ENCODE measurements at regions not wholly inside any gene's neighbourhood (a gene's known extent, or its start where the extent isn't known, plus 50 kb on each side); places are given as distances from the start of the nearest gene placed in this dataset.
"Not testable (repeated sequence)": the region's sequence is repeated elsewhere in the genome, so short reads cannot be mapped to it uniquely, and the experiment has no call there.

GRCh38 chr5:2370626-2371418, 380.7 kb downstream of the IRX2 start:
- H3K9me3 Mint-ChIP-seq = peaks cover 13% of the 10 kb centered on the region
- no peak for ATAC-seq

DNA sequence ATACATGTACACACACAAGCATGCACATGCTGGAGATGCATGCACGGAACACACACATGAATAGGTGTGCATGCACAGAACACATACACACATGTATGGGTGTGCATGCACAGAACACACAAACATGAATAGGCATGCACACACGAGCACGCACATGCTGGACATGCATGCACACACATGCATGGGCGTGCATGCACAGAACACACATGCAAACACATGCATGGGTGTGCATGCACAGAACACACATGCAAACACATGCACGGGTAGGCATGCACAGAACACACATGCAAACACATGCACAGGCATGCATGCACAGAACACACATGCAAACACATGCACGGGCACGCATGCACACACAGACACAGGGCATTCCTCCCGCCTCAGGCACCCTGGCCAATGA, 382.3 kb downstream of the IRX2 start:
- no peak for ATAC-seq
- Mint-ChIP-seq H3K36me3 (ENCODE audit: low read depth) (no peaks in the 10 kb centered on the region), H3K27ac (no peak overlapping the region), H3K4me1 (no peaks in the 10 kb centered on the region), H3K27me3 (no peaks in the 10 kb centered on the region), H3K9me3 (peaks cover 18% of the 10 kb centered on the region), H3K4me3 (no peak overlapping the region)
- no peak for DNase-seq

More at GRCh38 chr5:2370626-2371418, 380.7 kb downstream of the IRX2 start:
- no peak overlapping the region for H3K4me3 Mint-ChIP-seq
- DNase-seq = no peak
- H3K27ac Mint-ChIP-seq = no peak overlapping the region
- no peaks in the 10 kb centered on the region for H3K36me3 Mint-ChIP-seq (ENCODE audit: low read depth)
- no peaks in the 10 kb centered on the region for H3K27me3 Mint-ChIP-seq
- H3K4me1 Mint-ChIP-seq = no peaks in the 10 kb centered on the region

GRCh38 chr5:2366816-2367215, 384.7 kb downstream of the IRX2 start:
- Mint-ChIP-seq H3K4me3 (no peak overlapping the region), H3K27ac (no peak overlapping the region), H3K9me3 (peaks cover 11% of the 10 kb centered on the region), H3K27me3 (no peaks in the 10 kb centered on the region), H3K36me3 (ENCODE audit: low read depth) (no peaks in the 10 kb centered on the region), H3K4me1 (no peaks in the 10 kb centered on the region)
- no peak for ATAC-seq
- DNase-seq = no peak

DNA sequence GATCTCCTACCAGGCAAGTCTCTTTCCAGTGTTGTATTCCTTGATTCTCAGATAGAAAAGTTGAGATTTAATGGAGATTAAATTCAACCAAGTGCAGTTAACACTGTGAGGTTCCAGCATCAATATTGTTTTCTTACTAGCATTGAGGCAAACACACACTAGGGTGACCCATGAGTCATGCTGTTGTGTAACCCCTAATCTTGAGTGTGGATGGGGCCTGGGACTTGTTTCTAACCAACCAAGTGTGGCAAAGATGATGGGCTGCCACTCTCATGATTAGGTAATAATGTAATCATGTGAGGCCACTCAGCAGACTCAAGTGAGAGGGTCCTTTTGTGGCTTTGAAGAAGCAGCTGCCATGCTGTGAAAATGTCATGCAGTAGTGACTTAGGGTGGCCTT, 394.2 kb downstream of the IRX2 start:
- Mint-ChIP-seq H3K36me3 (ENCODE audit: low read depth) (no peaks in the 10 kb centered on the region), H3K27ac (no peak overlapping the region), H3K4me1 (no peaks in the 10 kb centered on the region), H3K9me3 (no peaks in the 10 kb centered on the region), H3K4me3 (no peak overlapping the region), H3K27me3 (no peaks in the 10 kb centered on the region)
- ATAC-seq (no peak), DNase-seq (no peak)

- H3K9me3 Mint-ChIP-seq = peaks cover 4% of the 10 kb centered on the region
- H3K36me3 Mint-ChIP-seq (ENCODE audit: low read depth) = no peaks in the 10 kb centered on the region
- no peaks in the 10 kb centered on the region for H3K4me1 Mint-ChIP-seq
- ATAC-seq (no peak), DNase-seq (no peak)
- no peak overlapping the region for H3K27ac Mint-ChIP-seq
- no peak overlapping the region for H3K4me3 Mint-ChIP-seq
- no peaks in the 10 kb centered on the region for H3K27me3 Mint-ChIP-seq
These were observed 395.6 kb downstream of the IRX2 start for GRCh38 chr5:2355859-2356258.

GRCh38 chr5:2353871-2354440, 397.5 kb downstream of the IRX2 start:
- no peak for ATAC-seq
- H3K27me3 Mint-ChIP-seq = no peaks in the 10 kb centered on the region
- H3K4me3 Mint-ChIP-seq = no peak overlapping the region
- no peaks in the 10 kb centered on the region for H3K4me1 Mint-ChIP-seq
- no peak for DNase-seq
- peaks cover 8% of the 10 kb centered on the region for H3K9me3 Mint-ChIP-seq
- H3K27ac Mint-ChIP-seq = no peak overlapping the region
- no peaks in the 10 kb centered on the region for H3K36me3 Mint-ChIP-seq (ENCODE audit: low read depth)

- Mint-ChIP-seq H3K27me3 (no peaks in the 10 kb centered on the region), H3K36me3 (ENCODE audit: low read depth) (no peaks in the 10 kb centered on the region), H3K4me3 (no peak overlapping the region), H3K9me3 (peaks cover 8% of the 10 kb centered on the region), H3K27ac (no peak overlapping the region), H3K4me1 (no peaks in the 10 kb centered on the region)
- ATAC-seq (no peak), DNase-seq (no peak)
These were observed 398.3 kb downstream of the IRX2 start for GRCh38 chr5:2353211-2353610.

GRCh38 chr5:2352101-2352861, 399.2 kb downstream of the IRX2 start:
- no peak for ATAC-seq
- no peak for DNase-seq
- H3K27me3 Mint-ChIP-seq = no peaks in the 10 kb centered on the region
- H3K27ac Mint-ChIP-seq = no peak overlapping the region
- H3K36me3 Mint-ChIP-seq (ENCODE audit: low read depth) = no peaks in the 10 kb centered on the region
- peaks cover 13% of the 10 kb centered on the region for H3K9me3 Mint-ChIP-seq
- H3K4me3 Mint-ChIP-seq = no peak overlapping the region
- no peaks in the 10 kb centered on the region for H3K4me1 Mint-ChIP-seq

DNA sequence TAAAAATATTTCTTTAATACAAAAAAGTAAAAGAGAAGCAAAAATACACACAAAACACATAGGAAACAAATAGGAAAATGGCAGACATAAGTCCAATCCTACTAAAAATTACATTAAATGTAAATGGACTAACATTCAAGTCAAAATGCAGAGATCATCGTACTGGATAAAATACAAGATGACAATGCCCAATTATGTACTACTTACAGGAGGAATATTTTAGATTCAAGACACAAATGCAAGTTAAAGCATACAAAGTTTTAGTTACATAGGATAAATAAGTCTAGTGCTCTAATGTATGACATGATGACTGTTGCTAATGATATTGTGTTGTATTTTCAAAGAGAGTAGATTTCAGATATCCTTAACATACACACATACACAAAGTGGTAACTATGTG, 401.7 kb downstream of the IRX2 start:
- DNase-seq; H3K4me3 Mint-ChIP-seq; ATAC-seq; H3K4me1 Mint-ChIP-seq; H3K27me3 Mint-ChIP-seq; H3K27ac Mint-ChIP-seq; H3K36me3 Mint-ChIP-seq (ENCODE audit: low read depth): not testable (repeated sequence)
- peaks cover 19% of the 10 kb centered on the region for H3K9me3 Mint-ChIP-seq

DNA sequence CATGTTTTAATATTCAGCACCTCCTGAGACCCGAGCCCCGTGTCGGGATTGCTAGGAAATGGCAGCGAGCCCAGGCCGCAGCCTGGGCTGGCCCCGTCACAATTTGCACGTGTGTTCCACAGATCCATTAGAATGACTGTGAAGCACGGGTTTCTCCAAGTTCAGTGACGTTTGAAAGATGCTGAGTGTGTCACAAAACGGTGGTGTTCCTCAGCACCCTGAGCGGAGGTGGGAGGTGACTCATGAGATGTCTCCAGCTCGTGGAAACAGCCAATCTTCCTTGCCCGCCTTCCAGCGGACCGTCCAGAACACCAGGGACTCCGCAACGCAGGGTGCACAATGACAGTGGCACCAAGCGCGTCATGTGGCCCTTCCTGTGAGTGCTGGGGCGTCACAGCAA, 412.8 kb downstream of the IRX2 start:
- Mint-ChIP-seq H3K9me3 (no peaks in the 10 kb centered on the region), H3K27me3 (peaks cover 2% of the 10 kb centered on the region), H3K36me3 (ENCODE audit: low read depth) (no peaks in the 10 kb centered on the region)

GRCh38 chr5:2335733-2336515, 415.6 kb downstream of the IRX2 start:
- peaks cover 2% of the 10 kb centered on the region for H3K27me3 Mint-ChIP-seq
- no peaks in the 10 kb centered on the region for H3K4me1 Mint-ChIP-seq
- no peak for ATAC-seq
- no peak for DNase-seq
- no peak overlapping the region for H3K27ac Mint-ChIP-seq
- no peaks in the 10 kb centered on the region for H3K36me3 Mint-ChIP-seq (ENCODE audit: low read depth)
- H3K4me3 Mint-ChIP-seq = no peak overlapping the region
- H3K9me3 Mint-ChIP-seq = peaks cover 4% of the 10 kb centered on the region

More for the DNA sequence above, 412.8 kb downstream of the IRX2 start:
- no peak overlapping the region for H3K27ac Mint-ChIP-seq
- no peaks in the 10 kb centered on the region for H3K4me1 Mint-ChIP-seq
- no peak overlapping the region for H3K4me3 Mint-ChIP-seq
- DNase-seq (no peak), ATAC-seq (no peak)

DNA sequence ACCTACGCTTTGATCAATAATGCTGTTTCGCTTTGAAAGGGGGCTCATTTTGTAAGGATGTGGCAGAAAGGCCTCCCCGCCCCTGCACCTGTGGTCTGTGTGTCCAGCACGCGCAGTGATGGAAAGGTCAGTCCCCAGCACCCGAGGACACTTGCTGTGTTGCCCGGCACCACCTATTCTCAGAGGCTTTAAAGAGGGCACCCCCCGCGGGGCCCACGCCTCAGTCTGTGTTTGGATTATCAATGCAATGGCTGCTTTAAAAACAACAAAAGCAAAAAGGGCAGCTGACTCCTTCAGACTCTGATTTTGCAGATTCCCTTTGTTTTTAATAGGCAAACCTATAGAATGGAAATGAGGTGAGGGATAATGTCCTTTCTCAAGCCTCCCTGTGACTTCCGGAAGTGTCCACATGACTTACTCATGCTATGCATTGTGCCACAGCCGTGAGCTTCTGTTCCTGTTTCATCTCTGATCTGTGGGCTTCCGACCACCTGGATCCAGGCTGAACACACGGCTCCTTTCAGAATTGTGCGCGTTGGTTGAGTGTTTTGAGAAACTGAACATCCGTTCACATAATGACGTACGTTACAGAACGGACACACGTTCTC, 416.2 kb downstream of the IRX2 start:
- no peaks in the 10 kb centered on the region for H3K36me3 Mint-ChIP-seq (ENCODE audit: low read depth)
- DNase-seq (no peak), ATAC-seq (no peak)
- peaks cover 4% of the 10 kb centered on the region for H3K9me3 Mint-ChIP-seq
- H3K4me3 Mint-ChIP-seq = no peak overlapping the region
- peaks cover 2% of the 10 kb centered on the region for H3K27me3 Mint-ChIP-seq
- H3K4me1 Mint-ChIP-seq = no peaks in the 10 kb centered on the region
- H3K27ac Mint-ChIP-seq = no peak overlapping the region

- ATAC-seq = no peak
- Mint-ChIP-seq H3K36me3 (ENCODE audit: low read depth) (no peaks in the 10 kb centered on the region), H3K27me3 (peaks cover 2% of the 10 kb centered on the region), H3K9me3 (peaks cover 4% of the 10 kb centered on the region), H3K27ac (no peak overlapping the region), H3K4me3 (no peak overlapping the region), H3K4me1 (no peaks in the 10 kb centered on the region)
- no peak for DNase-seq
These were observed 416.8 kb downstream of the IRX2 start for GRCh38 chr5:2334719-2335118.

DNA sequence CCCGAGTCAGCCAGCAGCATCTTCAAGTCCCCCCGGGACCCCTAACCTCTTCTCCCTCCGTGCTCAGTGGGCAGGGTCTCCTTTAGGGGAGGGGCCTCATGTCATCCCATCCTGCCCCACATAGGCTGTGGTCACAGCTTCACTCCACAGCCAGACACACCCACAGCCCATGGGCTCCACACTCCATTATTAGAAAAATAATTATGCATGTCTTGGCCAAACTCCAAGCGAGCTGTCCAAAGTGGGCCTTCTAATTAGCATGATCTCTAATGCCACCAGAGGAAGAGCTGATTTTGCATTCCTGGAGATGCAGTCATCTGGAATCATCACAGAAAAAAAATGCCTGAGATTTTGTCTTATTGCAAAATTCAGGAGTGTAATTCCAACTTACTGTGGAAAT, 418.2 kb downstream of the IRX2 start:
- H3K4me1 Mint-ChIP-seq = no peaks in the 10 kb centered on the region
- DNase-seq (no peak), ATAC-seq (no peak)
- H3K4me3 Mint-ChIP-seq = no peak overlapping the region
- H3K36me3 Mint-ChIP-seq (ENCODE audit: low read depth) = no peaks in the 10 kb centered on the region
- no peak overlapping the region for H3K27ac Mint-ChIP-seq
- H3K27me3 Mint-ChIP-seq = peaks cover 2% of the 10 kb centered on the region
- H3K9me3 Mint-ChIP-seq = peaks cover 4% of the 10 kb centered on the region
